Testis (tissue), 2 donors: ENCODE measurements at regions not wholly inside any gene's neighbourhood (a gene's known extent, or its start where the extent isn't known, plus 50 kb on each side); places are given as distances from the start of the nearest gene placed in this dataset.
A peak's percentile ranks its signal among the peaks of the same experiment; 100 is the strongest.

Experiments
- DNase-seq: peaks from one replicate; pipeline ENCODE4 v3.0.0-alpha.2; 2019
- H3K27ac ChIP-seq, 2 donors: fragments of 200-600 bp; sonication (generic); one replicate each; pipeline ENCODE4 v1.5.1; 2019
- H3K27me3 ChIP-seq: fragments of 200-600 bp; sonication (generic); one replicate; pipeline ENCODE4 v1.5.1; 2019
- H3K36me3 ChIP-seq: fragments of 200-600 bp; sonication (generic); one replicate; pipeline ENCODE4 v1.5.1; 2017; ENCODE audit warnings: low read depth; ENCODE audit errors: missing control alignments
- H3K4me1 ChIP-seq: fragments of 200-600 bp; sonication (generic); one replicate; pipeline ENCODE4 v1.5.1; 2019
- H3K4me3 ChIP-seq, 2 donors: fragments of 200-600 bp; sonication (generic); one replicate each; pipeline ENCODE4 v1.5.1; 2017 to 2019
- H3K9me3 ChIP-seq: fragments of 200-600 bp; sonication (generic); one replicate; pipeline ENCODE4 v1.5.1; 2017
- CTCF ChIP-seq, 3 experiments: fragments of 450-650 bp in 2 of 3; fragments of 200-600 bp in 1 of 3; sonication (generic) in 1 of 3; IDR thresholded peaks; one replicate each; pipeline ENCODE4 v1.5.1; 2016 to 2019; ENCODE audit warnings: antibody characterized with exemption in 3 of 3, mild to moderate bottlenecking in 2 of 3, moderate library complexity in 1 of 3
- POLR2A ChIP-seq: fragments of 450-650 bp; IDR thresholded peaks from one replicate; pipeline ENCODE4 v1.6.1; 2017; ENCODE audit warnings: antibody characterized with exemption, mild to moderate bottlenecking, moderate library complexity
- WGBS, 2 donors: methylation state at CpG; one replicate each; pipeline ENCODE4 v1.1.5; 2018; 5-methylcytosine and 5-hydroxymethylcytosine counted together
- intact Hi-C: fragments of 100-400 bp; cut with DNase I; formaldehyde crosslinking; loops from one replicate; pipeline ENCODE4 v1.15.1; 2023; ENCODE audit warnings: low total_unique reads

GRCh38 chr2:33680644-33681363 lies 81.7 kb upstream of the FAM98A start:
- intact Hi-C loops, result no loop called here
- Histone ChIP-seq H3K4me1 (peaks cover 6% of the 10 kb centered on the region), H3K27ac (no peak overlapping the region), H3K27me3 (no peaks in the 10 kb centered on the region), H3K9me3 (no peaks in the 10 kb centered on the region), H3K36me3 (no peaks in the 10 kb centered on the region), H3K4me3 (no peak overlapping the region)
- peak; percentile 39 for DNase-seq
- TF ChIP-seq CTCF (IDR thresholded peaks at IDR 0.05), result no peak
- no peak for TF ChIP-seq POLR2A
- 37 to 38% methylated on average over 12 of the region's 12 CpGs for WGBS, 2 donors

- Histone ChIP-seq H3K4me3 (no peak overlapping the region), H3K27me3 (no peaks in the 10 kb centered on the region), H3K4me1 (peaks cover 6% of the 10 kb centered on the region), H3K9me3 (no peaks in the 10 kb centered on the region), H3K36me3 (no peaks in the 10 kb centered on the region), H3K27ac (no peak overlapping the region)
- DNase-seq, result no peak
- 31 to 46% methylated on average over 1 of the region's 1 CpG for WGBS, 2 donors
- intact Hi-C loops, result no loop called here
- no peak for TF ChIP-seq POLR2A
- TF ChIP-seq CTCF (IDR thresholded peaks at IDR 0.05), result no peak
These were observed 79.3 kb upstream of the FAM98A start for GRCh38 chr2:33678436-33678835.

- intact Hi-C loops, result no loop called here
- H3K9me3 ChIP-seq, result no peaks in the 10 kb centered on the region
- DNase-seq, result no peak
- no peaks in the 10 kb centered on the region for H3K36me3 ChIP-seq
- no peak overlapping the region for H3K4me3 ChIP-seq
- TF ChIP-seq POLR2A (no peak), CTCF (IDR thresholded peaks at IDR 0.05) (peak in 2 of 3 experiments; percentile 27 to 31)
- no peaks in the 10 kb centered on the region for H3K4me1 ChIP-seq
- no peaks in the 10 kb centered on the region for H3K27me3 ChIP-seq
- H3K27ac ChIP-seq, result no peak overlapping the region
- 18 to 26% methylated on average over 2 of the region's 2 CpGs for WGBS, 2 donors
These were observed 74.8 kb upstream of the FAM98A start for GRCh38 chr2:33673937-33674336.

- H3K27ac ChIP-seq, result no peak overlapping the region
- DNase-seq, result no peak
- no peak overlapping the region for H3K4me3 ChIP-seq
- WGBS, 2 donors, result 54 to 63% methylated on average over 1 of the region's 1 CpG
- TF ChIP-seq POLR2A, result no peak
- no peak for TF ChIP-seq CTCF (IDR thresholded peaks at IDR 0.05)
- no peaks in the 10 kb centered on the region for H3K9me3 ChIP-seq
- no peaks in the 10 kb centered on the region for H3K27me3 ChIP-seq
- intact Hi-C loops, result no loop called here
- H3K4me1 ChIP-seq, result no peaks in the 10 kb centered on the region
- no peaks in the 10 kb centered on the region for H3K36me3 ChIP-seq
These were observed 73.8 kb upstream of the FAM98A start for GRCh38 chr2:33672896-33673295.

GRCh38 chr2:33672389-33672788 lies 73.3 kb upstream of the FAM98A start:
- Histone ChIP-seq H3K27me3 (no peaks in the 10 kb centered on the region), H3K9me3 (no peaks in the 10 kb centered on the region), H3K4me1 (no peaks in the 10 kb centered on the region), H3K27ac (no peak overlapping the region), H3K4me3 (no peak overlapping the region), H3K36me3 (no peaks in the 10 kb centered on the region)
- DNase-seq, result no peak
- no peak for TF ChIP-seq POLR2A
- TF ChIP-seq CTCF (IDR thresholded peaks at IDR 0.05), result no peak
- intact Hi-C loops, result no loop called here
- WGBS, 2 donors, result 96% methylated on average over 1 of the region's 1 CpG
